Astrocyte (in vitro differentiated cells and primary cell): ENCODE measurements at regions not wholly inside any gene's neighbourhood (a gene's known extent, or its start where the extent isn't known, plus 50 kb on each side); places are given as distances from the start of the nearest gene placed in this dataset.

Experiments
- DNase-seq: peaks from one replicate; pipeline ENCODE4 v3.0.0-alpha.2; 2010; ENCODE audit warnings: low read depth
- FAIRE-seq: peaks from 2 replicates; lab custom pipeline; 2011; peaks lifted over from hg19 to GRCh38; lab: Jason Lieb, UNC
- H2AFZ ChIP-seq: 2 replicates; pipeline ENCODE4 v1.6.0; 2012; ENCODE audit warnings: low read depth, low read length, inconsistent platforms
- H3K27ac ChIP-seq: 2 replicates; pipeline ENCODE4 v1.5.1; 2011; ENCODE audit warnings: low read depth, low read length, inconsistent platforms
- H3K27me3 ChIP-seq: 2 replicates; pipeline ENCODE4 v1.6.0; 2011; ENCODE audit warnings: low read length, inconsistent platforms; ENCODE audit not compliant: insufficient read depth
- H3K36me3 ChIP-seq: 2 replicates; pipeline ENCODE4 v1.5.1; 2011; ENCODE audit warnings: low read length, inconsistent platforms; ENCODE audit not compliant: insufficient read depth
- H3K4me1 ChIP-seq: 2 replicates; pipeline ENCODE4 v1.5.1; 2011; ENCODE audit warnings: low read length, inconsistent platforms; ENCODE audit not compliant: insufficient read depth
- H3K4me2 ChIP-seq: 2 replicates; pipeline ENCODE4 v1.6.0; 2012; ENCODE audit warnings: low read length, inconsistent platforms
- H3K4me3 ChIP-seq: 2 replicates; pipeline ENCODE4 v1.5.1; 2011; ENCODE audit warnings: low read depth, mild to moderate bottlenecking, low read length, inconsistent platforms; ENCODE audit not compliant: insufficient read depth
- H3K79me2 ChIP-seq: 2 replicates; pipeline ENCODE4 v1.6.0; 2012; ENCODE audit warnings: mild to moderate bottlenecking, low read length, inconsistent platforms; ENCODE audit not compliant: insufficient read depth
- H3K9ac ChIP-seq: 2 replicates; pipeline ENCODE4 v1.6.0; 2012; ENCODE audit warnings: mild to moderate bottlenecking, low read length, inconsistent platforms
- H3K9me3 ChIP-seq: 2 replicates; pipeline ENCODE4 v1.5.1; 2012; ENCODE audit warnings: low read depth, mild to moderate bottlenecking, low read length, inconsistent platforms; ENCODE audit not compliant: insufficient read depth
- H4K20me1 ChIP-seq: 2 replicates; pipeline ENCODE4 v1.6.0; 2012; ENCODE audit warnings: low read length, inconsistent platforms; ENCODE audit not compliant: insufficient read depth
- H3K27ac Mint-ChIP-seq: one replicate; pipeline ENCODE4 v1.8.0; 2021; ENCODE audit warnings: mild to moderate bottlenecking, mixed read lengths; ENCODE audit not compliant: unreplicated experiment
- H3K27me3 Mint-ChIP-seq: one replicate; pipeline ENCODE4 v1.8.0; 2021; ENCODE audit warnings: low read depth, mixed read lengths; ENCODE audit not compliant: unreplicated experiment
- H3K36me3 Mint-ChIP-seq: one replicate; pipeline ENCODE4 v1.8.0; 2021; ENCODE audit warnings: low read depth, mixed read lengths; ENCODE audit not compliant: unreplicated experiment
- H3K4me1 Mint-ChIP-seq: one replicate; pipeline ENCODE4 v1.8.0; 2021; ENCODE audit warnings: low read depth, mixed read lengths; ENCODE audit not compliant: unreplicated experiment
- H3K4me3 Mint-ChIP-seq: one replicate; pipeline ENCODE4 v1.8.0; 2021; ENCODE audit warnings: mild to moderate bottlenecking, moderate library complexity, mixed read lengths; ENCODE audit not compliant: unreplicated experiment
- H3K9me3 Mint-ChIP-seq: one replicate; pipeline ENCODE4 v1.8.0; 2021; ENCODE audit warnings: mild to moderate bottlenecking, mixed read lengths; ENCODE audit not compliant: unreplicated experiment
- EZH2 ChIP-seq: IDR thresholded peaks from 2 replicates; pipeline ENCODE4 v1.6.1; 2012; ENCODE audit warnings: mild to moderate bottlenecking, low read length, inconsistent platforms; ENCODE audit not compliant: insufficient read depth
- TF ChIP-seq, protein P1 (sequence below): IDR thresholded peaks from 2 replicates; pipeline ENCODE4 v1.5.1; 2011; ENCODE audit warnings: low read depth, mild to moderate bottlenecking, inconsistent platforms, low read length, moderate library complexity; ENCODE audit not compliant: insufficient read depth

DNA sequence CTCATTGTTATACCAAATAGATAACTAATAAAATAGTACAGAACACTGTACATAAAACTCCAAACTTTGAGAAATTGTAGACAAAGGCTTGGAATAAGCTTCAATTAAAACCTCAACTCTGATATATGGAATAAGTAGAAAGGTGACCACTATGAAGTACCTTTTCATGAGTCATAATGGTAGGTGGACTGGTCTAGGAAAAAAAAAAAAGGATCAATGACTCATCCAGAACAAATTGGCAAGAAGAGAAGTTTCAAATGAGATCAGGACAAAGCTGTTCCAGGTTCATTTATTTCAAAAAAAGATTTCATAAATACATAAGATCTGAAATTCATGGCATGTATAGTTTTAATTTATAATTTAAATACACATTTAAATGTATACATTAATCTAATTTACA, 769.7 kb downstream of the SUCLG1 start:
- no peak overlapping the region for H3K4me3 Mint-ChIP-seq
- H3K36me3 ChIP-seq = no peaks in the 10 kb centered on the region
- no peaks in the 10 kb centered on the region for H3K4me1 Mint-ChIP-seq

DNA sequence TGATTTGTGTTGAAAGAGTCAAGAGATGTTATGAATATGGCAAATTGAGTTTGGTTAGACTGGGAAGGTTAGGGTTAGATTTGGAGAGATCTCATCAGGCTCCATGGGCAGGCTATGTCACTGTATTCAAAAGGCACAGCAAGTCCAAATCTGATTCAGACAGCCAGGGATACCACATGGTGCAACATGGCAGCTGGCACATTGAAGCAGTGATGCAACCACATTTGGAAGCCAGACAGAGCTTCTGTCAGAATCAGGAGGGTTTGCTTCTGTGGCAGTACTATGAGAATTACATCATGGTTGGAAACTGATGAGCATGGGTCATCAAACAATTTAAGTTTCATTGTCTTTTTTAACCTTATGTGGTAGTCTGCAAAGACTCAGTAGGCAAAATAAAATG, 772.2 kb downstream of the SUCLG1 start:
- Histone ChIP-seq H3K79me2 (no peaks in the 10 kb centered on the region), H3K4me3 (no peak overlapping the region), H3K27ac (no peak overlapping the region), H3K9ac (no peak overlapping the region), H4K20me1 (no peaks in the 10 kb centered on the region), H3K27me3 (no peaks in the 10 kb centered on the region), H2AFZ (no peak overlapping the region), H3K9me3 (no peaks in the 10 kb centered on the region), H3K4me1 (no peaks in the 10 kb centered on the region), H3K4me2 (no peak overlapping the region), H3K36me3 (no peaks in the 10 kb centered on the region)
- TF ChIP-seq, protein P1, sequence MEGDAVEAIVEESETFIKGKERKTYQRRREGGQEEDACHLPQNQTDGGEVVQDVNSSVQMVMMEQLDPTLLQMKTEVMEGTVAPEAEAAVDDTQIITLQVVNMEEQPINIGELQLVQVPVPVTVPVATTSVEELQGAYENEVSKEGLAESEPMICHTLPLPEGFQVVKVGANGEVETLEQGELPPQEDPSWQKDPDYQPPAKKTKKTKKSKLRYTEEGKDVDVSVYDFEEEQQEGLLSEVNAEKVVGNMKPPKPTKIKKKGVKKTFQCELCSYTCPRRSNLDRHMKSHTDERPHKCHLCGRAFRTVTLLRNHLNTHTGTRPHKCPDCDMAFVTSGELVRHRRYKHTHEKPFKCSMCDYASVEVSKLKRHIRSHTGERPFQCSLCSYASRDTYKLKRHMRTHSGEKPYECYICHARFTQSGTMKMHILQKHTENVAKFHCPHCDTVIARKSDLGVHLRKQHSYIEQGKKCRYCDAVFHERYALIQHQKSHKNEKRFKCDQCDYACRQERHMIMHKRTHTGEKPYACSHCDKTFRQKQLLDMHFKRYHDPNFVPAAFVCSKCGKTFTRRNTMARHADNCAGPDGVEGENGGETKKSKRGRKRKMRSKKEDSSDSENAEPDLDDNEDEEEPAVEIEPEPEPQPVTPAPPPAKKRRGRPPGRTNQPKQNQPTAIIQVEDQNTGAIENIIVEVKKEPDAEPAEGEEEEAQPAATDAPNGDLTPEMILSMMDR = no peak
- TF ChIP-seq EZH2 = no peak
- FAIRE-seq = no peak
- Mint-ChIP-seq H3K9me3 (no peaks in the 10 kb centered on the region), H3K27me3 (no peaks in the 10 kb centered on the region), H3K4me1 (no peaks in the 10 kb centered on the region), H3K4me3 (no peak overlapping the region), H3K36me3 (no peaks in the 10 kb centered on the region), H3K27ac (no peak overlapping the region)
- DNase-seq = no peak

More for the DNA sequence above, 769.7 kb downstream of the SUCLG1 start:
- no peaks in the 10 kb centered on the region for H4K20me1 ChIP-seq
- no peaks in the 10 kb centered on the region for H3K27me3 Mint-ChIP-seq
- FAIRE-seq (peak; percentile 5), DNase-seq (no peak)
- H3K4me3 ChIP-seq = no peak overlapping the region
- H3K4me2 ChIP-seq = no peak overlapping the region
- no peak overlapping the region for H3K27ac Mint-ChIP-seq
- TF ChIP-seq, protein P1 = no peak
- TF ChIP-seq EZH2 = no peak
- no peaks in the 10 kb centered on the region for H3K27me3 ChIP-seq
- no peaks in the 10 kb centered on the region for H3K9me3 Mint-ChIP-seq
- H3K27ac ChIP-seq = no peak overlapping the region
- no peaks in the 10 kb centered on the region for H3K36me3 Mint-ChIP-seq
- no peaks in the 10 kb centered on the region for H3K4me1 ChIP-seq
- H3K9ac ChIP-seq = no peak overlapping the region
- no peaks in the 10 kb centered on the region for H3K79me2 ChIP-seq
- no peak overlapping the region for H2AFZ ChIP-seq
- no peaks in the 10 kb centered on the region for H3K9me3 ChIP-seq

DNA sequence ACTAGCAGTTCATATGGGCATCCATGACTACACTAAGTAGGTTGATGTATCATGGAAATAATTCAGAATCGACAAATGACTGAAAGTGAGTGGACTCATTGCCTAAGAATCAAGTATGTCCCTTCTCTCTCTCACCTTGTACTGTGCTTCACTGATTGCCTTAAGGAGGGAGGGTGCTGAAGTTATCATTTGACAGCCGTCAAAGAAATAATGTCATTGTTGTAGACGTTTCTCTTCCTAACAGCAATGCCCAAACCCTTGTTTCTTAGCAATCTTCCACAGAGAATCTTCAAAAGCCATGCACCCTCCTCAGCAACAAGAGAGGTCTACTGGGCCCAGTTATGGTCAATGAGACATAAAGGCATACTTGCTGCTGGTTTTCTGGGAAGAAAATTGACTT, 785.0 kb downstream of the SUCLG1 start:
- Mint-ChIP-seq H3K27me3 (no peaks in the 10 kb centered on the region), H3K4me3 (no peak overlapping the region), H3K36me3 (no peaks in the 10 kb centered on the region), H3K9me3 (peaks cover 2% of the 10 kb centered on the region), H3K4me1 (no peaks in the 10 kb centered on the region), H3K27ac (no peak overlapping the region)
- Histone ChIP-seq H4K20me1 (no peaks in the 10 kb centered on the region), H3K79me2 (no peaks in the 10 kb centered on the region), H3K27me3 (no peaks in the 10 kb centered on the region), H3K9ac (no peak overlapping the region), H3K36me3 (no peaks in the 10 kb centered on the region), H3K9me3 (no peaks in the 10 kb centered on the region), H3K27ac (no peak overlapping the region), H3K4me1 (no peaks in the 10 kb centered on the region), H3K4me3 (no peak overlapping the region), H2AFZ (no peak overlapping the region), H3K4me2 (no peak overlapping the region)
- TF ChIP-seq, protein P1 = no peak
- no peak for TF ChIP-seq EZH2
- DNase-seq = no peak
- no peak for FAIRE-seq
